NCI-H2029 treated with DMSO at 0.1 percent for 48 hours (cell line): ENCODE measurements at regions not wholly inside any gene's neighbourhood (a gene's known extent, or its start where the extent isn't known, plus 50 kb on each side); places are given as distances from the start of the nearest gene placed in this dataset.

ENCODE experiments used
- DNase-seq: peaks from one replicate; lab custom pipeline; 2025; lab: John Stamatoyannopoulos, UW

- DNase-seq: no peak
These were observed 391.9 kb downstream of the LMO4 start for GRCh38 chr1:87720561-87720960.

- DNase-seq: no peak
These were observed 394.5 kb downstream of the LMO4 start for GRCh38 chr1:87723193-87723592.

DNA sequence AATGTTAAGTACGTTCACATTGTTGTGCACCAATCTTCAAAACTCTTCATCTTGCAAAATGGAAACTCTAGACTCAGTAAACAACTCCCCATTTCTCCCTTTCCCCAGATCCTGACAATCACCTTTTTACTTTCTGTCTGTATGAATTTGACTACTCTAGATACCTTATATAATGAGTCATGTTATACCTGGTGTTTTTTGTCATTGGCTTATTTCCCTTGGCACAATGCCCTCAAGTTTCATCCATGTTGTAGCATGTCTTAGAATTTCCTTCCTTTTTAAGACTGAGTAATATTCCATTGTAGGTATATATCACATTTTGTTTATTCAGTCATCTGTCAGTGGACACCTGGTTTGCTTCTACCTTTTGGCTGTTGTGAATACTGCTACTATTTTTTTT lies 399.5 kb downstream of the LMO4 start:
- DNase-seq: no peak

- DNase-seq: no peak
These were observed 401.9 kb downstream of the LMO4 start for GRCh38 chr1:87730274-87731216.

DNA sequence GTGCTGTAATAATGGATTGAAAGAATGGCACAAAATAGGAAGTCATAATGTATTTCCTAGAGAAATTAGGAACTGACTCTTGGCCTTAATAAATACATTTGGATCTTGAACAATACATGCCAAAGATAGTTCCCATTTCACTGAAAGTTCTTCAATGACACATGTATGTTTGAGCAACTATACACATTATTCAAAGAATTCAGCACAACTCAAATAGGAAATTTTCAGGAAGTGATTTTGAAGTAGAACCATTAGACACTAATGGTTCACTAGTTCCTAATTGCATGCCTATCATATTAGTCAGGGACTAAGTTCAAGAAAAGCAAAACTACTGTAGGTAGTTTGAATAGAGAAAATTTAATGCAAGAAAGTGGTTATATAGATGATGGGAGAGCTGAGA lies 404.7 kb downstream of the LMO4 start:
- no peak for DNase-seq

GRCh38 chr1:87735750-87736149 lies 407.1 kb downstream of the LMO4 start:
- DNase-seq: no peak

- no peak for DNase-seq
These were observed 410.5 kb downstream of the LMO4 start for GRCh38 chr1:87739141-87739540.

DNA sequence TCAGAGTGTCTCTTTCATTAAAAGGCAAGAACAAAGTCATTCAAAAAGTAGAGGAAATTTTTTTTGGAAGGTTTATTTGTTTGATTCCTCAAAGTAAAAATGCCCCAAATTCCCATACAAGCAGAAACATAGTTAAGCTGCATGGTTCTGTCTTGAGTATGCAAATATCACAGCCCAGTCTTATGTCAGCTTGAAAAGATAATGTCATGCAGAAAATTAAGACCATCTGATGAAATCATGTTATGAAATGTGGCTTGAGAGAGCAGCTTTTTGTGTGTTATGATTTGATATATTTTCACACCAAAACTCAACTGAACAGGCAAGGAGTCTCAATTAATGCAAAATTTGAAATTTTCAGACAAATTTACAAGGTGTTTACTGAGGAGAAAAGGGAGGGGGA lies 411.0 kb downstream of the LMO4 start:
- DNase-seq: no peak

DNA sequence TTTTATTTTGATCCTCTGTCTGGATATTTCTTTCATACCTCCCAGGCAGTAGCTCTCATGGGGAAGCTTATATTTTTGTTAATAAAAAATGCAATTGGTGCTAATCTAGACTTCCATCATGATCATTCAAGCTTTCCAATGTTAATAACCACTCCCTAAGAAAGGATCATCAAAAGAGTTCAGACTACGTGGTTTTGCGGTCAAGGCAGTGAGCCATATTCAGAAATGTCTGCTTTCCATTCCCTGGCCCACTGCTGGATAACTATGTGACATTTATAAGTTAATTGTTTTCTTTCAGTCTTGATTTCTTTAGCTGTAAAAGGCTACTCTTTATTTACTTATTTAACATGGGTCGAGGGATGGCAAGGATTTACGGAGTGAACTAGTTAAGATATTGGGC lies 414.6 kb downstream of the LMO4 start:
- no peak for DNase-seq

GRCh38 chr1:87744056-87744455 lies 415.4 kb downstream of the LMO4 start:
- DNase-seq: no peak

DNA sequence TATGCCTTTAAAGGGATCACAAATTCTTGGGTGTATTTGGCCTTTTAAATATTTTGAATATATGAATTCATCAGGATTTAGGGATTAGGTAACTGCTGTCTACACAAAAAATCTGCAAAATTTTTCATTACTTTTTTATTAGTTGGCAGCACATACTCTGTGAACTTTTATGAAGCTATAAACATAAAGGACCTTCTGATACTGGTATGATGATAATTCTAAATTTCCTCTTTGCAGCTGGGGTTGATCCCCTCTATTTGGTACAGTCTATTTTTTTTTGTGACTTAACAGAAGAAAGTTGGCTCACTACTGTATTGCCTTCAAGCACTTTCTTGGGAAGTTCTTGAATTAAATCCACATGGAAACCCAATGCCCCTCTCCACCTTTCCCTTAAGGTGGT lies 416.1 kb downstream of the LMO4 start:
- no peak for DNase-seq

- DNase-seq: no peak
These were observed 424.7 kb downstream of the LMO4 start for GRCh38 chr1:87753366-87753765.

- DNase-seq: no peak
These were observed 425.5 kb downstream of the LMO4 start for GRCh38 chr1:87754139-87754538.

- no peak for DNase-seq
These were observed 429.0 kb downstream of the LMO4 start for GRCh38 chr1:87757676-87758075.

DNA sequence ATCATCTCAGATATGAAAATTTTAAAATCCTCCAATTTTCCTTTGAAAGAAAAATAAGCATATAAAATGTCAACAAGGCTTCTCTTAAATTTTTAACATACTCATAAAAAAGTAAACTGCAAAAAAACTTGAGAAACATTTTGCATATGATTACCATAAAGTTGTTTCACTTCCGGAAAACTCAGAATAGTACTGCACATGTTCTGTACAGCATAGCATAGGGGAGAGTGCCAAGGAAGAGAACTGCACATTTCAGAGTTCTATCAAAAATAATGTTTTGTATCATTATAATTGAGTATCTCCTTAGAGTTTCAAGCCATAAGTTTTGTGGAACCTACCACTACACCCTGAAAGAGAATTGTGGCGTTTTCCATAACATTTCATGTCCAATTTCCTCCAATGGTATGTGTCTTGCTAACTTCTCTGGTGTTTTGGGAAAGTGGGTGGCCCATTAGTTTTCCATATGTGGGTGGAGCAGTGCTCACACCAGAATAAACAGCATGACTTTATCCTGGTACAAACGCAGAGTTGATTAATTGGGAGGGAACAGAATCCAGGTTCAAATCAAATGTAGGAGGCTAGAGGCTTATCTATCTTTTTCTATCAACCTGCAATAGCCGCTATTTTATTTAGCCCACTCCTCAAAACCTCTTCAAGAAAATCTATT lies 430.9 kb downstream of the LMO4 start:
- DNase-seq: no peak

GRCh38 chr1:87760155-87760554 lies 431.5 kb downstream of the LMO4 start:
- DNase-seq: no peak

- DNase-seq: no peak
These were observed 432.0 kb downstream of the LMO4 start for GRCh38 chr1:87760654-87761053.

DNA sequence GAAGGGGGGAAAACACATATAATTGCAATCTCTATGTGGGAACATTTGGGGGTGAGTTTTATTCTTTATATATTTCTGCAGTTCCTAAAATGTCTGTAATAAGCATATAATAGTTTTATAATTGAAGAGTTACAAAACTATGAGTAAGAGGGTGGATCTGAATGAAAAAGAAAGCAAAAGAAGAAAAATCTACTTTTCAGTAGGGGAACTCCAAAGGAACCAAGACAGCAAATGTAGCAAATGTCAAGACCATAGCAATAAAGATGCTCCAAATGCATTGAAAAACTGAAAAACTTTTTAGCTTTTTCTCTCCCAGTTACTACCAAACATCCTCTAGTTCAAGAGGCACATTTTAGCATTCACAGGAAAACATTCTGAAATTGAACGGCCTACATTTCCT lies 434.8 kb downstream of the LMO4 start:
- DNase-seq: no peak

DNA sequence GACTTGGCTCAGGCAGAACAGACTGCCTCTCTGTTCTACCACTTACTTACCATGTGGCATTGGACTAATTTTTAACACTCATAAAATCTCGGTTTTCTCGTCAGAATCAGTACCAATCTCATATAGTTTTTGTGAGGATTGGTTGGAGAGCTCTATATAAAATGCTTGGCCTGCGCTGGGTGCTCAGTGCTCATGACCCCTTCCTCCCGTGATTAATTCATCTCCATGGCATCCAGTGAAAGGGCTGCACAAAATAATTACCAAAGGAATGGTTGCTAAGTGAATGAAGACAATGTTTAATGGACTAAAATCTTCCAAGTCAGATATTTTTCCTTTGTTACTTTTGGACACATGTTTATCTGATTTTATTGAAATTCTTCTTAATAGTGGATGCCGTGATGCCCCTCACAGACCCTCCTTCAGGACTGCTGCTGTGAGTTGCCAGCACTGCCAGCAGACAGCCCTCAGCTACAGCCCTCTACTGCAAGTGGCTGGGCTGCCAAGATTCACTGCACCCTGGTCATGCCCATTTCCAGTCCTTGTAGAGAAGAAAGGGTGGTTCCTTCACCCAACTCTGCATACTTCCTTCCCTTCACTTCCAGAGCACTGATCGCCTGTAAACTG lies 436.5 kb downstream of the LMO4 start:
- DNase-seq: no peak

DNA sequence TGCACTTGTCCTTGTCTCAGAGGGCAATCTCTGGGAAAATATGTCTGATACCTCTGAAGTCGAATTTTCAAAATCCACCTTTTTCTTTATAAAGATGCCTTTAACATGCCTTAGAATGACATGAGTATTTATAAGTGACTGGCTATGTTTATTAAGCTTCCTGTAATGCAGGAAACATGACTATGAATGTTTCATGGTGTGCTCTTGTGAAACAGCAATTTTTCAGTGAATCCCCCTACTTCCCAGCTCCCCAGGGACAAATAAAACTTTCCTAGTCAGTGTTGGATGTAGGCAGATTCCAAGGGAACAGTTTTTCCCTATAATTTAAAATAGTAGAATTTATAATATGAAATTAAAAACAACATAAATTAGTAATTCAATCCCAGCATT lies 437.0 kb downstream of the LMO4 start:
- DNase-seq: no peak

DNA sequence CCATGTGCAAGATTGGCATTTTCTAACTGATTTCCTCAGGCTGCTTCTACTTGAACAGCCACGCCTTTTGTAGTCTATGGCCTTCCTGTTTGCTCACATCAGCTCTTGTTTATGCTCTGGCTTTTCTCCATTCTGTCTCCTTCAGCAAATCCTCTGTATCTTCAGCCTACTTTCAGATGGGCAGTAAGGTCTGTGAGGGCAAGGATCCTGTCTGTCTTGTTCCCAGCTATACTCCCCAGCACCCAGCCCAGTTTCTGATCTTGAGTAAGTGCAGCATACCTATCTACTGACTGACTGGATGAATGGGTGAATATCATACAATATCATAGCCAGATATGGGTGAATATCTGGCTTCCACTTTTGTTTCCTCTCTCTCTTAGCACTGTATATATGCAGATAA lies 438.1 kb downstream of the LMO4 start:
- DNase-seq: no peak

- no peak for DNase-seq
These were observed 450.2 kb downstream of the LMO4 start for GRCh38 chr1:87778896-87779295.

- no peak for DNase-seq
These were observed 452.9 kb downstream of the LMO4 start for GRCh38 chr1:87781554-87781953.
